HT1080 (cell line): ENCODE measurements at regions not wholly inside any gene's neighbourhood (a gene's known extent, or its start where the extent isn't known, plus 50 kb on each side); places are given as distances from the start of the nearest gene placed in this dataset.

Experiments used
- DNase-seq: peaks from one replicate; pipeline ENCODE4 v3.0.0-alpha.2; 2015; ENCODE audit warnings: low read depth

DNA sequence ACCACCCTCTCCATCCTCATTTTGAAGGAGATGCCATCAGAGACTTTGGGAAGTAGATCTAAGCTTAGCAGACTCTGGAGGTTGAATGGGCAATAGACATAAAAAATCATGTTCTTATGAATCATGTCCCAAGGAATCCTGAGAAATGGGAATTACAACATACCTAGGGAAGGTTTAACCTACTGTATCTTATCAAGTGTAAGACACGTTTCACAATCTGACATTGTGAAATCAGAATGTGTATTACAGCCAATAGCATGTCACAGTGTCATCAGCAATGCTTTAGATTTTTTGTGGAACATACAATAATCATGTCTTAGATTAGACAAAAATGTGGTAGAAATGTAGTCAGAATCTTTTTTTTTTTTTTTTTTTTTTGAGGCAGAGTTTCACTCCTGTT is 332.4 kb upstream of the TLE3 start:
- DNase-seq, result no peak

DNA sequence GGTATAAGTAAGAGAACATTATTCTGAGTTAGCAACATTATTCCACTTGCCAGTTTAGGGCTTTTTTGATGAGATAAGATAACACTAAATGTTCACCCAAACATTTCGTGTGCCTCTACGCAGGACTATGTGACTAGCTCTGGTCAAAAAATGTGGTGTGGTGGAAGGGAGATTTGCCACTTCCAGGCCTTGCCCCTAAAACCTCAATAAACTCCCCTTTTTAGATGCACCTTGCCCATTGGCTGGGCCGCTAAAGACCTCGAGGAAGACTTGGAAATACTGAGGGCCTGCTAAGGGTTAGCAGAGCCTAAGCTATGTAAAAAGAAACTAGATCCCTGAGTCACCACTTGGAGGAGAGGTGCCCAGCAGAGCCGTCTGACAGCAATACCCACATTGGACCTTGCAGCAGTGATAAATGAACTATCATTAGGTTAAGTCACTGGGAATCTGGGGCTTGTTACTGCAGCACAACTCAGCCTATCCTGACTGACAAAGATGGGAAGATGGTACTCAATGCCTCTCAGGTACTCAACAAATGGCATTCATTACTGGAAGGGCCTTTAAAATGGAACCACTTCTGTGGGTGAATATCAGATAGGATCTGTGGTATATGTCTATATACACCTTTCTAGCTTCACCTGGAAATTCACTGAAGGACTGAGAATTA is 331.5 kb upstream of the TLE3 start:
- DNase-seq, result no peak

DNA sequence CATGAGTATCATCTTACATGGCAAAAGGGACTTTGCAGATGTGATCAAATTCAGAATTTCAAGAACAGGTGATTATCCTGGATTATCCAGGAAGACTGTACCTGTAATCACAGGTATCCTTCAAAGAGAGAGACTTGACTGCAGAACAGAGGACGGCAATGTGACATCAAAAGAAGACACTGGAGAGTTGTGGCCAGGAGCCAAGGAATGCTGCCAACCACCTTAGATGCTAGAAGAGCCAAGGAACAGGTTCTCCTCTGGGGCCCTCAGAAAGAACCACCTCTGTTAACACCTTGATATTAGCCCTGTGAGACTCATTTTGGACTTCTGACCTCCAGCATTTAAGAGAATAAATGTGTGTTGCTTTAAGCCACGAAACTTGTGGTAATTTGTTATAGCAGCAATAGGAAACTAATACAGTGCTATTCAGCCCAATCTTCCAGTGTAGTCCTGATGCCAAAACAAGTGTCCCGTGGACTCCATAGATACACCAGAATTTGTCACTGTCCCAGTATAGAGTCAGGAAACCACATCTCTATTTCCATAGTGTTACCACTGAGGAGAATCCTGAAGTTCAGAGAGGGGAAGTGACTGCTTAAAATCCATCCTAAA is 330.6 kb upstream of the TLE3 start:
- DNase-seq, result no peak

DNA sequence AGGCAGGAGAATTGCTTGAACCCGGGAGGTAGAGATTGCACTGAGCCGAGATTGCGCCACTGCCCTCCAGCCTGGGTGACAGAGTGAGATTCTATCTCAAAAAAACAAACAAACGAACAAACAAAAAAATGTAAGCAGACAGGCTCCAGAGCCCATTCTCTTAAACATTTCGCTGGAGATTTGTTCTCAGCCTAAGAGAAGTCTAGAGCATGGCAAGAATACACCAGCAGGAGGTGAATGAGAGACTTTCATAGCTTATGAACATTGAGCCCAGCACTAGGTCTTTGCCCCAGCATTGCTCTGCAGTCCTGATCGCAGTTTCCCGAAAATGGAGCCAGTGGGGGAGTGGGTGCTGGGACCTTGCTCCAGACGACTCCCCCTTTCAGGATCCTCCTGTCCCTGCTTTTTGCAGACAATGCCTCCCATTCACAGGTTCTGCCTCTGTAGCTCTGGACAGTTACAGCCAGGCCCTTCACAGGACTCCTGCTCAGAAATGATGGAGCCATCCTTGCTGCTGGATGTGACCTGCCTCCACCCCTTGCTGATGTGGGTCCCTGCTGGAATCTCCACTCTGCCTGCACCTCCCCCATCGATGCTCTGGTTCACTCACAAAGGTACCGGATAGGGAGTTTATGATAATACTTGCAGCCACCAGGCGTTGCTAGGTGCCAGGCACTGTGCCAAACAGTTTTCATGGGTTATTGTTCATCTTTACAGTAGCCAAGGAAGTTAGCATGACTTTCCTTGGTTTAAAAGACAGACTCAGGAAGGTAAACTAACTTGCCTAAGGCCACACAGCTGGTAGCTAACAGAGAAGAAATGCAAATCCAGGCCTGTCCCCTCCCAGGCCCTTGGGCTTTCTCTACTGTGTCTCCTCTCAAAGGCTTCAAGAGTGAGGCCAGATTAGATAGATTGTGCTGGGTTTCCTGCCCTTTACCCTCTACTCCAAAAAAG is 329.7 kb upstream of the TLE3 start:
- DNase-seq, result no peak

DNA sequence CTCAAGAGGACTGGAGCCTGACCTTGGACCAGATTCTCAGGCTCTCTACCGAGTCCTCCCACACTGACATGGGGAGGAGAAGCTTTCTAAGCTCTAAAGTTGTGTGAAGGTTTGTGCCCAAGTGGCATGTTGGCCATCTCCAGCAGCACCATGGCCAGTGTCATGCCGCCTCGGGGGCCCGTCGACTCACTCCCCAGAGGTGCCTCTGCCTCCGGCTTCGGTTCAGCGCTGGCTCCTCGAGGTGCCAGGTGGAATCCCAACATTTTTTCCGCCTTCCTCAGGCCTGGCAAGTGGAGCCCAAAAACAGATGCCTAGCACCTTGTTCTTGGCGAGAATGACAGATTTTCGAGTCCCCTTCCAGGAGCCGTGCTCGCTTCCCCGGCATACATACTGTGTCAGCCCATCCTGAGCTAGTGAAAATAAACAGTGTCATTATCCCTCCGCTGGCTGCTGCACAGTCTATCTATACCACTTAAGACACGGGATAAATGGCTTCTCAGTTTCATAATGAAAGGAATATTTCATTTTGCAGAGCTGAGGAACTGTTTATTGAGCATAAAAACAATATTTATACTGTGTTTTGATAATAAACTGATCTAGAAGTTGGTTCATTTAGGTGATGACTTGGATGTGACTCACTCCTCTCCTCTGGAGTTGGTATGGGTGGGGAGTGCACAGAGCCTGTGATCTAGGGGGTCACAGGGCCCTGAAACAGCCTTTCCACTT is 328.5 kb upstream of the TLE3 start:
- DNase-seq, result no peak

DNA sequence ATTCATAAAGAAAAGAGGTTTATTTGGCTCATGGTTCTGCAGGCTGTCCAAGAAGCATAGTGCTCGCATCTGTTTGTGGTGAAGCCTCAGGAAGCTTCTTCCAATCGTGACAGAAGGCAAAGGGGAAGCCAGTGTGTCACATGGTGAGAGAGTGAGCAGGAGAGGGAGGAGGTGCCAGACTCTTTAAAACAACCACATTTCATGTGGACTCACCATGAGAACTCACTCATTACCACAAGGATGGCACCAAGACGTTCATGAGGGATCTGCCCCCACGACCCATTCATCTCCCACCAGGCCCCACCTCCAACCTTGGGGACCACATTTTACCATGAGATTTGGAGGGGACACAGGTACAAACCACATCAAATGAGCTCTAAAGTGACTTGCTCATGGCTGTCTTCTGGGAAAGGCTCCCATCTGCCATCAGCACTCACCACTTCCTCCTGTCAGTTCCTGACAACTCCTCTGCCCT is 327.3 kb upstream of the TLE3 start:
- DNase-seq, result no peak

DNA sequence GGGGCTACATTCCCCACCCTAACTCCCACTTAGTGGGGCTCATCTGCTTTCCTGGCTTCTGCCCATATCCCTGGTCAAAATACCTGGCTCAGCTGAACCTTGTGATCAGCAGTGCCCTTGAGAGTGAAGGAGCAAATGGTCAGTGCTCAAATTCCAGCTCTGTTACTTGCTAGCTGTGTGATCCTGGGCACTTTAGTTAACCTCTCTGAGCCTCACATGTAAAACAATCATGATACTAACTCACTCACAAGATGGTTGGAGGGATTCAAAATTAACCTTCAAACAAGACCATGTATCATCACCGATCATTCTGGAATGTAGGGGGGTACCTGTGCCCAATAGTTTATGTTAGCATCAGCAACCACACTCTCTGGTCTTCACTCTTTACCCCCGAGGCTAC is 325.6 kb upstream of the TLE3 start:
- no peak for DNase-seq

DNA sequence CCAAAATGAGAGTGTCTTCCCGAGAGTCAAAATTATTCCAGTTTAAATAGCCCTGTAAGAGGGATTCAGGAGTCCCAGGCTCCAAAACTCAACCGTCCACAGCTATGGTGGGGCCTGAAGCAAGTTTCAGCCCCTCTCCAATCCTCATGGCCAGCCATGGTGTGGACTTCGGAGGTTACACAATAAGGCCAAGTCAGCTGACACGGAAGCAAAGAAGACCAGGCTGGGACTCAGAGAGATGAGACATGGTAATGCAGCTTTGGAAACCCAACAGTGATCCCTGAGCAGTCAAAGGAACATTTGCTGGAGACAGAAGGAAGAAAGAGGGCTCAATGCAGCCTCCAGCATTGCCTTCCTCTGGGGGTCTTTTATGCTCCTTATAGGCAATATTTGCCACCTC is 324.6 kb upstream of the TLE3 start:
- no peak for DNase-seq

DNA sequence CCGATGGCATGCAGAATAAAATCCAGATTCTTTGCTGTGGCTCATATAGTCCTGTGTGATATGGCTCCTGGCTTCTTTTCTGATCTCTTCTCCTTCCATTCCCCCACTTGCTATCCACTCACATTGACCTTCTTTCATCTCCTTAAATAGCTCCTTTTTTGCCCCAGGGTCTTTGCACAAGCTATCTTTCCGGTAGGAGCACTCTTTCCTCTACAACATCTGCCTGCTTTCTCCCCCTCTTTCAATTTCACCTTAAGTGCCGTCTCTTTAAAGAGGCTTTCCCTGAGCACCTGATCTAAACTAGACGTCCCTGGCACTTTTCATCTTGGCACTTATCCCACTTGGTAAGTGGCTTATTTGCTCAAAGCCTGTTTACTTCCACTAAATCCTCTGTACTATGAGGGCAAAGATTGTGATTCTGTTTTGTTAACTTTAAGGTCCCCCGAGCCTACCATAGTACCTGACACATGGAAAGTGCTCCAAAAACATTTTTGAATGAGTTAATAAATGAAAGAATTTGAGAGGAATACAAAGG is 323.3 kb upstream of the TLE3 start:
- DNase-seq, result no peak

DNA sequence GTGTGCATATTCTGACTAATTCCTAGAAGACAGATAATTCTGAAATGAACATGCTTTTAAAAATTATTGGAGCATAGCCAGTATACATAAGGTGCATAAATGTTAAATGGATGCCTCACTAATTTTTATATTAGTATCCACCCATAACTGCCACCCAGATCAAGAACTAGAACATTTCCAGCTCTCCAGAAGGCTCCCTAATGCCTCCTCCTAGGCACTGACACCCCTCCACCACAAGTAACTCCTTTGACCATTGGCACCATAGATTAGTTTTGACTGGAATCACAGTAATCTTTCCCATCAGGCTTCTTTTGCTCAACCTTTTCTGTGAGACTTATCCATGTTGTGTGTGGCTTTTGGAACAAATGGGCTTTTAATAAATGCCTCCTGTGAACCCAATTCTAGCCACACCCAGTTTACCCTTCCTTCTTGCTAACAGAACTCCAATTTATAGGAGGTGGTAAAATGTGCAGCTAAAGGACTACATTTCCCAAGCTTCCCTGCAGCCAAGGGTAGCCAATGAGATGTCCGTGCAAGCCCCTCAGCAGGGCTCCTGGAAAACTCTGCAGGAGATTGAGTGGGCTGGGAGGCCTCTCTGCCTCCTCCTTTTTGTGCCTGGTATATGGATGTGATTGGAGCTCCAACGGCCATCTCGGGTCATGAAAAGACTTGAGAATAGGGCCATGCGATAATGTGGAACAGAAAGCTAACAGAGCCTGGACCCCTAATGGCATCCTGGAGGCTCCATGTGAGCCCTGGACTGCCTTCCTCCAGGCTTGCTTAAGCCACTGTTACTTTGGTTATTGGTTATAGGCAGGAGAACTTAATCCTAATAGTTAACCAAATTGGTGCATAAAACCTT is 322.6 kb upstream of the TLE3 start:
- no peak for DNase-seq

DNA sequence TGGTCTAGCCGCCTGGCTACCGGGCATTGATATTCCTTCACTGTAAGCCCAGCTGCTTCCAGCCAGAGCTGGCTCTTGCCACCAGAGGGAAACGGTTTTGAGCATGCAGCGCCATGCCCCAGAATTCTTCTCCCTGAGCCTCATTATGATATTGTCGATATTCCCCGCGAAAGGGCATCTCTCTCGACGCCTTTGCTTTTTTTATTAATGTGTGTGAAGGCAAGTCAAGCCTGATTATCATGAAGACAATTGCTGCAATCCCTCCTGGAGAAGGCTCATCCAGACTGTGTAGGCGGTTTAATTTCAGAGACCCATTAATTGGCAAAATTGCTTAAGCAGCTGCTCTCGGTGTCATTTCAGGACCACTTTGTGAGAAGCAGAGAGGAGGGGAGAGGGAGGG is 321.2 kb upstream of the TLE3 start:
- DNase-seq, result no peak

DNA sequence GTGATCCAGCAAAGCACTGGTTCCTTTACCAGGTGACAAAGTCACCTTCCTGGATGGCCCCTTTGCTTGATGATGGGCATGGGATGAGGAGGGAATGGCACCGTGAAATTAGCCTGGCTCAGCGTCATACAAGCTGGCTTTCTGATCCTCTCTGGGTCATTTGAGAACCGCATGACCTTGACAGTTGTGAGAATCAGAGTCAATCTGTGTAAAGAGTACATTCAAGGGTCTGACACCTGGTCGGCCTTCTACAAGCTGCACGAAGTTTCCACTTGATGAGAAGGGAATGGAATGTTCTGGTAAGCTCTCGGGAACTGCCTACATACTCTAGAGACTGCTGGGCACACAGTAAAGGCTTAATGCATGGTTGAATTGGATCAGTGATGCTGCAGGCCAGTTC is 319.8 kb upstream of the TLE3 start:
- no peak for DNase-seq

DNA sequence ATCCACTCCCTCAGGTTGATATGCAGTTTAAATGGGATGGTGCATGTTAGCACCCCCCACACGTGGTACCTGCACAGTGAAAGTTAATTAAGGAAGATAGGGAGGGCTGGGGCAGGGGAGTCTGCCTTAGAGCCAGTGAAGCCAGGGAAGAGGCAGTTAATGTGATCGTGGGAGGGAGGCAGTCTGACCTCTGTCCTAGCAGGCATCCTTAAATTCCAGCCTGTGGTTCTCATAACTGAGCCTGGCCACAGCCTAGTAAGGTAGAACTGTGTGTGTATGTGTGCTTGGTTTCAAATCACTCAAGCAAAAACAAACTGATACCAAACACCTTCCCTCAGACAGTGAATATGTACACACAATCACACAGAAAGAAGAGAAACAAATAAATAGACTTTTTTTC is 319.1 kb upstream of the TLE3 start:
- no peak for DNase-seq

DNA sequence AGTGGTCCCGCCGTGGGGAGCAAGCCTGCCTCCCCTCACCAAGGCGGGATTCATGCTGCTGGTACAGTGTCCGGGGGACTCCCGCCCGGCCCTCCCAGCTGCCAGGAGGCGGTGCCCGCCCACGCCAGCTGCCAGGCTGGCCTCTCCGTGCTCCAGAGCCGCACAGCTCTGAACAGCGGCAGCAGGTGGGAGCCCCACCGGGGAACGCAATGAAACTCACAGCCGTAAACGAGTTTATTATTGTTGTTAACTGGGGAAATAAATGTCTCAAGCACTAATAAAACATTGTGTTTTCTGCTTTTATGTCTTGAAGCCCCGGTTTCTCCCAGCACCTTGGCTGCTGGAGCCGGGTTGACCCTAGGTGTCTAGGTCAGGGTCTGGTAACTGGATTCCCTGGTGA is 317.7 kb upstream of the TLE3 start:
- no peak for DNase-seq

DNA sequence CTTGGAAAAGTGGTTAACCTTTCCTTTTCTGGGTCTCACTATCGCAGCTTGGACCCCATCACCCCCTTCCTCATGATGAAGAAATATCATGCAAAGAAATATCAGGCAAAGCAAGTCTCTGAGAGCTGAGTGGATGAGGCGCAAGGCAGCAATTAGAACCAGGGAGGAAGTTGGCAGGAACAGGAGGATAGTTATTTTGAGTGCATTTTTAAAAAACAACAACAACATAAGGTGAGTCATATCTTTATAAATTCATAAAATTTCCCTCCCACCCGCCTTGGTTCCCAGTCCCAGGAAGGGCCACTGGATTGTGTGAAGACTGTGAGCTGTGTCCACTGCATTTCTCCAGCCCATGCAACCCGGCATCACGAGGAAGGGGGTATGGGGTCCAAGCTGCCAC is 316.9 kb upstream of the TLE3 start:
- no peak for DNase-seq

DNA sequence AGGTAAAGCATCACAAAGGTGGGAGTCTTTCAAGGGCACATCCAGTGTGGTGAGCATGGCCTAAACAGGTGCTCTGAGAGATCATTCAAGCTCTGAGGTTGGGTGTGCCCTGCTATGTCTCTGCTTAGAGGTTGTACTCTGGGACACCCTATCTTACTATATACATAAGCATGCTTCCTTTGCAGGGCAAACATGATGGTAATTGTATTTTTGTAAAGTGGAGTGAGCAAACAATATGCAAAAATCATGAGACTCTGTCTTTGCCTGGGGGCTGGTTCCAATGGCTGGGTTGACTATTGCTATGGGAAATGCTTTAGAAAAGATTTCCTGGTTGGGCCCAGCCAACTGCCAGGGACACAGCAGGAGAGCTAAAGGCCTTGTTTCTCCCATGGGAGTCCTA is 315.1 kb upstream of the TLE3 start:
- no peak for DNase-seq

DNA sequence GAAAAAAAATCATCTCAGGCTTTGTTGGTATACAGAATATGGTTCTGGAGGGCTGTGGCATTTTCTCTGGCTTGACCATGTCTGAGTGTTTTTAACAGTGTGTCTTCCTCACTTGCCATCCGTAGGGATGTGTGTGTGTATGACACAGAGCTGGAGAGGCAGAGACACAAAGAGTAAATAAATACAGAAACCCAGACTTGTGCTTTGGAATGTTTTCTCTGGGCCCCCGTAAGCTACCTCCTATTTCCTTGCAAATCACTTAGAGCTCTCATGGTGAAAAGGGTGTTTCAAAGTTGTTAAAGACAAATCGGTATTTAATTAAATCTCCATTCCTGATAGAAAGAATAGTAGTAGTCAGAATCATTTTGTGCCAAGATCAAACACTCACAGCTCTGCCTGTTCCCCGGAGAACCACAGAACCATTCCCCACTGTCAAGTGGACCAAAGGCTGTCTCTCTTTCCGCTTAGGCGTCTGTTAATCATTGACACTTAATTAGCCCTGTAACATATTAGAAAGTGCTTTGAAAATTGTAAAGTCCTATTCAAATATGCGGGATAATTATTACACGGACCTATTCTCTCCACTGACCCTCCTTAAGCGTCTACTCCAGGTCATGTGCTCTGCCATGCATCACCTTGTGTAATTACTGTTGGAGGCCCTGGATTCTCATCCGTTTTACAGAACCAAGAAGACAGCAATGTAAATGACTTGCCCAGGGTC is 313.6 kb upstream of the TLE3 start:
- DNase-seq, result no peak

DNA sequence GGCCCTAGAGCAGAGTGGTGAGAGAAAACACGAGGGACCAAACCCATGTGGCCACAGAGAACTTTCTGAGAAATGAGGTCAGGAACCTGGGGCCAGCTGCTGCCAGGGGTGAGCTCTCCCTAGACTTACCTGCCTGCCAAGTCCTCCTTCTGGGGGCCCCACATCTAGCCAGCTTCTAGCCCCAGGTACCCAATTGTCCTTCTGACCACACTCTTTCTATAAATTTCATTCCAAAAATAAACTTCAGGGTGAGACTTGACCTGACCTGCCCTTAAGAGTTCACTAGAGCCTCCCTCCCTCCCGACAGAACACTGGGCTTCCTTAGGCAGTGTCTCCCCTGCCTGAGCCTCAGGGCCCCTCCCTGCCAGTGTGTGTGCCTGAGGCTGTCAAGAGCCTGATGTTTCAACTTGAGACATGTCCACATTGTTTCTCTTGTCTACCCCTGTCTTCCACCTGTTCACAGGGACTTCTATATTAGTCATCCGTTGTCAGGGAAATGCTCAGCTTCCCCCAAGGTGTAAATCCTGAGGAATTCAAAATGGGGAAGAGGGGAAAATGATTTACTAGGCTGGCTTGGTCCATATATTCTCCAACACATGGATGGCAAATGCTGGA is 312.8 kb upstream of the TLE3 start:
- DNase-seq, result no peak

DNA sequence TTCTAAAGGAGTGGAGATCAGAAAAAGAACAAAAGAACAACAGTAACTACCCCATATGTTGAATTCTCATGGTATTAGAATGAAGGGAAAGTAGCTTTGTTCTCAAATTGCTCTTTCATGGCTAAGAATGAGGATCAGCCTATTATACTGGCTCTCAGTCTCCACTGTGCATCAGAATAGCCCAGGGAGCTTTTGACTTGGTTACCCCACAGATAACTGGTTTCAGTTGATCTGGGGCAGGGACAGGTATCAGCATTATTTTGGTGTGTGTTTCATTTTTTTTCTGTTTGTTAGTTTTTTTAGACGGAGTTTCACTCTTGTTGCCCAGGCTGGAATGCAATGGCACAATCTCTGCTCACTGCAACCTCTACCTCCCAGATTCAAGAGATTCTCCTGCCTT is 311.7 kb upstream of the TLE3 start:
- no peak for DNase-seq
